ENCODE measurements at regions not wholly inside any gene's neighbourhood (a gene's known extent, or its start where the extent isn't known, plus 50 kb on each side); places are given as distances from the start of the nearest gene placed in this dataset.

DNA sequence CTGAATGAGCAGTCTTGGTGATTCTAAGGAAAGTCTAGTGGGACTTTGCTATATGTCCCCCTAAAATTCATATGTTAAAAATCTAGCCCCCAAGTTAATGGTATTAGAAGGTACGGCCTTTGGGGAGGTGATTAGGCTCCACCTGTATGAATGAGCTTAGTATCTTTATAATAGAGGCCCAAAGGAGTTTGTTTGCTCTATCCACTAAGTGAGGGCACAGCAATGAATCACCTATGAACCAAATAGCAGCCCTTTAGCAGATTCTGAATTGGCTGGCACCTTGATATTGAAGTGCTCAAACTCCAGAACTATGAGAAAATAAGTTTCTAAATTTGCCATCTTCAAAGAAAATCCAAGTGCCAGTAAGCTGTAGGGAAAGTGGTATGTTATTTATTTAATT is 187.9 kb downstream of the SUCNR1 start:
- CTCF ChIA-PET = interaction anchor here (2.4 kb wide), 1 partner anchor 11 kb away, joined by 10 read pairs; no protein-coding TSS in a partner anchor
- 100% methylated on average over 1 of the region's 1 CpG for WGBS (ENCODE audit: insufficient coverage)
- DNase-seq = no peak
- H3K27ac ChIP-seq (ENCODE audit: insufficient read depth in 1 of 2, low read depth in 1 of 2, low read length in 2 of 2, poor library complexity in 1 of 2, severe bottlenecking in 2 of 2) = no peak overlapping the region
- no peaks in the 10 kb centered on the region for H3K27me3 ChIP-seq (replicated peaks in 2 of 5; ENCODE audit: control insufficient read depth in 4 of 5, insufficient read depth in 5 of 5, low read length in 4 of 5)
- POLR2A ChIA-PET = no interaction called here
- peaks cover 0 to 1% (median 0%) of the 10 kb centered on the region in 5 experiments for H3K9me3 ChIP-seq (ENCODE audit: control extremely low read depth in 1 of 5, control insufficient read depth in 4 of 5, insufficient read depth in 2 of 5, low read depth in 1 of 5, low read length in 4 of 5)
- H3K4me3 ChIP-seq (ENCODE audit: control insufficient read depth in 1 of 7, extremely low read depth in 1 of 7, insufficient read depth in 4 of 7, low read depth in 2 of 7, low read length in 6 of 7) = no peak overlapping the region
- H3K36me3 ChIP-seq (ENCODE audit: control insufficient read depth in 4 of 4, insufficient read depth in 4 of 4, low read length in 3 of 4) = no peaks in the 10 kb centered on the region
- H3K4me1 ChIP-seq (ENCODE audit: control extremely low read depth in 1 of 4, control insufficient read depth in 4 of 4, insufficient read depth in 4 of 4, low read length in 3 of 4) = no peaks in the 10 kb centered on the region

DNA sequence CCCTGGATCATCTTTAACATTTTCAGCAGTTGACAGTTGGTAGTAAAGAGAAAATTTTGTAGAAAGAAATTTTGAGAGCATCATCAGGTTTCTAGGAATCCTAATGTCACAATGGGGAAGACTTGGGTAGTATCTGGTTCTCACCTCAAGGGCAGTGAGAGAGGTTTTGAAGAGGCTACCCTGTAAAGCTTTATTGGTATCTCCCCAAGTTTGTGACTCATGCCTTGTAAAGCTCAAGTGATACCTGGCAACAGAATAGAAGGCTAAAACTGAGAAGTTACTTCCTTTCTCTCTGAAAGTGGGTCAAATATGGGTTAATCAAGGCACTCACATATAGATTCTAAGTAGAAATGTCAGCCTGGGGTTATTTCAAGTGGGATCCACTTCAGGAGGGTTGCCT is 196.4 kb downstream of the SUCNR1 start:
- H3K27ac ChIP-seq (ENCODE audit: insufficient read depth in 1 of 2, low read depth in 1 of 2, low read length in 2 of 2, poor library complexity in 1 of 2, severe bottlenecking in 2 of 2) = no peak overlapping the region
- H3K9me3 ChIP-seq (ENCODE audit: control extremely low read depth in 1 of 5, control insufficient read depth in 4 of 5, insufficient read depth in 2 of 5, low read depth in 1 of 5, low read length in 4 of 5) = peaks cover 0 to 5% (median 0%) of the 10 kb centered on the region in 5 experiments
- no peak overlapping the region for H3K4me3 ChIP-seq (ENCODE audit: control insufficient read depth in 1 of 7, extremely low read depth in 1 of 7, insufficient read depth in 4 of 7, low read depth in 2 of 7, low read length in 6 of 7)
- H3K36me3 ChIP-seq (ENCODE audit: control insufficient read depth in 4 of 4, insufficient read depth in 4 of 4, low read length in 3 of 4) = no peaks in the 10 kb centered on the region
- ChIA-PET CTCF (interaction anchor here (1.2 kb wide), 1 partner anchor 360 kb away, joined by 3 read pairs; no protein-coding TSS in a partner anchor), POLR2A (no interaction called here)
- H3K4me1 ChIP-seq (ENCODE audit: control extremely low read depth in 1 of 4, control insufficient read depth in 4 of 4, insufficient read depth in 4 of 4, low read length in 3 of 4) = no peaks in the 10 kb centered on the region
- no peaks in the 10 kb centered on the region for H3K27me3 ChIP-seq (replicated peaks in 2 of 5; ENCODE audit: control insufficient read depth in 4 of 5, insufficient read depth in 5 of 5, low read length in 4 of 5)
- peak in 2 of 3 donors; percentile 8 to 22 for DNase-seq

- POLR2A ChIA-PET = interaction anchor here (1.0 kb wide), 1 partner anchor 325 kb away, joined by 3 read pairs; no protein-coding TSS in a partner anchor
- 100% methylated on average over 2 of the region's 3 CpGs for WGBS (ENCODE audit: insufficient coverage)
- Histone ChIP-seq H3K4me1 (ENCODE audit: control extremely low read depth in 1 of 4, control insufficient read depth in 4 of 4, insufficient read depth in 4 of 4, low read length in 3 of 4) (no peaks in the 10 kb centered on the region), H3K36me3 (ENCODE audit: control insufficient read depth in 4 of 4, insufficient read depth in 4 of 4, low read length in 3 of 4) (no peaks in the 10 kb centered on the region), H3K27me3 (replicated peaks in 2 of 5; ENCODE audit: control insufficient read depth in 4 of 5, insufficient read depth in 5 of 5, low read length in 4 of 5) (no peaks in the 10 kb centered on the region), H3K27ac (ENCODE audit: insufficient read depth in 1 of 2, low read depth in 1 of 2, low read length in 2 of 2, poor library complexity in 1 of 2, severe bottlenecking in 2 of 2) (no peak overlapping the region), H3K4me3 (ENCODE audit: control insufficient read depth in 1 of 7, extremely low read depth in 1 of 7, insufficient read depth in 4 of 7, low read depth in 2 of 7, low read length in 6 of 7) (no peak overlapping the region), H3K9me3 (ENCODE audit: control extremely low read depth in 1 of 5, control insufficient read depth in 4 of 5, insufficient read depth in 2 of 5, low read depth in 1 of 5, low read length in 4 of 5) (peaks cover 0 to 5% (median 0%) of the 10 kb centered on the region in 5 experiments)
- CTCF ChIA-PET = interaction anchor here (0.5 to 3.2 kb wide), 15 partner anchors 9 to 401 kb away, joined by 3 to 25 read pairs (median 4); no protein-coding TSS in a partner anchor
- DNase-seq = no peak
These were observed 197.4 kb upstream of the MBNL1 start for GRCh38 chr3:152071315-152071714.

DNA sequence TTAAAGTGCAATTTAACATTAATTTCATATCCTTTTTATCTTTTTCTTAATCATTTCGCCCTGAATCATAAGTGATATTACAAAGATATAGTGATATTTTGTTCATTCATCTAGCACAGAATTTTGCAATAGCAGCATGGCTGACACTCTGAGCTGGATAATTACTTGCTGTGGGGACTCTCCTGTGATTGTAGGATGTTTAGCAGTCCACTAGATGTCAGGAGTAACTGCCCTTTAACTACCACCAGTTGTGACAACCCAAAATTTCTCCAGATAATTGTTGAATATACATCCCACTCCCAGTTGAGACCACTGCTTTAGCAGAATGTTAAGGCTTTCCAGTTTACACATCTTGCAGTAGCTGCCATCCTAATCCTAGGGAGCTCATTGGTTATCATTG is 196.8 kb upstream of the MBNL1 start:
- ChIA-PET CTCF (interaction anchor here (0.6 to 3.2 kb wide), 16 partner anchors 9 to 401 kb away, joined by 3 to 25 read pairs (median 4); no protein-coding TSS in a partner anchor), POLR2A (interaction anchor here (1.0 kb wide), 1 partner anchor 325 kb away, joined by 3 read pairs; no protein-coding TSS in a partner anchor)
- Histone ChIP-seq H3K4me1 (ENCODE audit: control extremely low read depth in 1 of 4, control insufficient read depth in 4 of 4, insufficient read depth in 4 of 4, low read length in 3 of 4) (no peaks in the 10 kb centered on the region), H3K27ac (ENCODE audit: insufficient read depth in 1 of 2, low read depth in 1 of 2, low read length in 2 of 2, poor library complexity in 1 of 2, severe bottlenecking in 2 of 2) (no peak overlapping the region), H3K4me3 (ENCODE audit: control insufficient read depth in 1 of 7, extremely low read depth in 1 of 7, insufficient read depth in 4 of 7, low read depth in 2 of 7, low read length in 6 of 7) (no peak overlapping the region), H3K9me3 (ENCODE audit: control extremely low read depth in 1 of 5, control insufficient read depth in 4 of 5, insufficient read depth in 2 of 5, low read depth in 1 of 5, low read length in 4 of 5) (peaks cover 0 to 5% (median 0%) of the 10 kb centered on the region in 5 experiments), H3K27me3 (replicated peaks in 2 of 5; ENCODE audit: control insufficient read depth in 4 of 5, insufficient read depth in 5 of 5, low read length in 4 of 5) (no peaks in the 10 kb centered on the region), H3K36me3 (ENCODE audit: control insufficient read depth in 4 of 4, insufficient read depth in 4 of 4, low read length in 3 of 4) (no peaks in the 10 kb centered on the region)
- DNase-seq = peak; percentile 52 to 78 (median 76)
- no CpG with 5 or more reads among the region's 1 CpG for WGBS (ENCODE audit: insufficient coverage)

DNA sequence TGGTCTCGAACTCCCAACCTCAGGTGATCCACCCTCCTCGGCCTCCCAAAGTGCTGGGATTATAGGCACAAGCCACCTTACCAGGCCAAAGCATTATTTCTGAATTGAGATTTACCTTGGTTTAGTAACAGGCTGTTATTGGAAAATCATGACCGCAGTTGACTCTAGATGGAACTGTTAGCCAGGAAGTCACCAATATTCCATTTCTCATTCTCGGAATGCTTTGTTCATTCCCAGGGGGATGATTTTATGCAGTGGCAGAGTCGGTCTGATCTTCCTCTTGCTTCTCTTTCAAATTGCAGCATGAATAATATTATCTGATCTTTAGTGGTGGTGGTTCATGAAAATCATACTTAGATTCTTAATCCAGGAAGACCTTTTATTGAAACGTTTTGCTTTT is 195.5 kb upstream of the MBNL1 start:
- Histone ChIP-seq H3K9me3 (ENCODE audit: control extremely low read depth in 1 of 5, control insufficient read depth in 4 of 5, insufficient read depth in 2 of 5, low read depth in 1 of 5, low read length in 4 of 5) (peaks cover 0 to 5% (median 0%) of the 10 kb centered on the region in 5 experiments), H3K36me3 (ENCODE audit: control insufficient read depth in 4 of 4, insufficient read depth in 4 of 4, low read length in 3 of 4) (no peaks in the 10 kb centered on the region), H3K27me3 (replicated peaks in 2 of 5; ENCODE audit: control insufficient read depth in 4 of 5, insufficient read depth in 5 of 5, low read length in 4 of 5) (no peaks in the 10 kb centered on the region), H3K4me3 (ENCODE audit: control insufficient read depth in 1 of 7, extremely low read depth in 1 of 7, insufficient read depth in 4 of 7, low read depth in 2 of 7, low read length in 6 of 7) (no peak overlapping the region), H3K27ac (ENCODE audit: insufficient read depth in 1 of 2, low read depth in 1 of 2, low read length in 2 of 2, poor library complexity in 1 of 2, severe bottlenecking in 2 of 2) (no peak overlapping the region), H3K4me1 (ENCODE audit: control extremely low read depth in 1 of 4, control insufficient read depth in 4 of 4, insufficient read depth in 4 of 4, low read length in 3 of 4) (no peaks in the 10 kb centered on the region)
- ChIA-PET POLR2A (no interaction called here), CTCF (interaction anchor here (1.3 to 3.2 kb wide), 6 partner anchors 11 to 399 kb away, joined by 3 to 25 read pairs (median 11); no protein-coding TSS in a partner anchor)
- 83% methylated on average over 1 of the region's 6 CpGs for WGBS (ENCODE audit: insufficient coverage)
- DNase-seq = no peak

GRCh38 chr3:152076148-152076547 is 192.6 kb upstream of the MBNL1 start:
- Histone ChIP-seq H3K4me3 (ENCODE audit: control insufficient read depth in 1 of 7, extremely low read depth in 1 of 7, insufficient read depth in 4 of 7, low read depth in 2 of 7, low read length in 6 of 7) (no peak overlapping the region), H3K27ac (ENCODE audit: insufficient read depth in 1 of 2, low read depth in 1 of 2, low read length in 2 of 2, poor library complexity in 1 of 2, severe bottlenecking in 2 of 2) (no peak overlapping the region), H3K36me3 (ENCODE audit: control insufficient read depth in 4 of 4, insufficient read depth in 4 of 4, low read length in 3 of 4) (no peaks in the 10 kb centered on the region), H3K4me1 (ENCODE audit: control extremely low read depth in 1 of 4, control insufficient read depth in 4 of 4, insufficient read depth in 4 of 4, low read length in 3 of 4) (no peaks in the 10 kb centered on the region), H3K27me3 (replicated peaks in 2 of 5; ENCODE audit: control insufficient read depth in 4 of 5, insufficient read depth in 5 of 5, low read length in 4 of 5) (no peaks in the 10 kb centered on the region), H3K9me3 (ENCODE audit: control extremely low read depth in 1 of 5, control insufficient read depth in 4 of 5, insufficient read depth in 2 of 5, low read depth in 1 of 5, low read length in 4 of 5) (peaks cover 0 to 3% (median 0%) of the 10 kb centered on the region in 5 experiments)
- POLR2A ChIA-PET = no interaction called here
- CTCF ChIA-PET = interaction anchor here (0.6 to 1.3 kb wide), 7 partner anchors 10 to 370 kb away, joined by 3 to 5 read pairs (median 3); no protein-coding TSS in a partner anchor
- 100% methylated on average over 1 of the region's 2 CpGs for WGBS (ENCODE audit: insufficient coverage)
- DNase-seq = peak in 2 of 3 donors; percentile 12 to 21

DNA sequence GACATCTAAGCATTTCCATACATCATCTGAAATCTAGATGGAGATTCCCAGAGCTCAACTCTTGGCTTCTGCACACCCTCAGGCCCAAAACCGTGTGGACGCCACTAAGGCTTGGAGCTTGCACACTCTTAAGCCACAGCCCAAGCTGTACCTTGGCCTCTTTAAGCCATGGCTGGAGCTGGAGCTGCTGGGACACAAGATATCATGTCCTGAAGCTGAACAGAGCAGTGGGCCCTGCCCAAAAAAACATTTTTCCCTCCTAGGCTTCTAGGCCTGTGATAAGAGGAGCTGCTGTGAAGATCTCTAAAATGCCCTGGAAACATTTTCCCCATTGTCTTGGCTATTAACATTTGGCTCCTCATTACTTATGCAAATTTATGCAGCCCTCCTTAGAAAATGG is 188.7 kb upstream of the MBNL1 start:
- H3K27me3 ChIP-seq (replicated peaks in 2 of 5; ENCODE audit: control insufficient read depth in 4 of 5, insufficient read depth in 5 of 5, low read length in 4 of 5) = no peaks in the 10 kb centered on the region
- H3K27ac ChIP-seq (ENCODE audit: insufficient read depth in 1 of 2, low read depth in 1 of 2, low read length in 2 of 2, poor library complexity in 1 of 2, severe bottlenecking in 2 of 2) = no peak overlapping the region
- H3K4me1 ChIP-seq (ENCODE audit: control extremely low read depth in 1 of 4, control insufficient read depth in 4 of 4, insufficient read depth in 4 of 4, low read length in 3 of 4) = peaks cover 0 to 6% (median 2%) of the 10 kb centered on the region in 4 experiments
- WGBS (ENCODE audit: insufficient coverage) = 96% methylated on average over 2 of the region's 2 CpGs
- peaks cover 0 to 3% (median 0%) of the 10 kb centered on the region in 5 experiments for H3K9me3 ChIP-seq (ENCODE audit: control extremely low read depth in 1 of 5, control insufficient read depth in 4 of 5, insufficient read depth in 2 of 5, low read depth in 1 of 5, low read length in 4 of 5)
- no peak for DNase-seq
- no peaks in the 10 kb centered on the region for H3K36me3 ChIP-seq (ENCODE audit: control insufficient read depth in 4 of 4, insufficient read depth in 4 of 4, low read length in 3 of 4)
- ChIA-PET CTCF (interaction anchor here (0.8 kb wide), 1 partner anchor 41 kb away, joined by 3 read pairs; no protein-coding TSS in a partner anchor), POLR2A (no interaction called here)
- H3K4me3 ChIP-seq (ENCODE audit: control insufficient read depth in 1 of 7, extremely low read depth in 1 of 7, insufficient read depth in 4 of 7, low read depth in 2 of 7, low read length in 6 of 7) = no peak overlapping the region
